HG03521 (cell line): ENCODE measurements at regions not wholly inside any gene's neighbourhood (a gene's known extent, or its start where the extent isn't known, plus 50 kb on each side); places are given as distances from the start of the nearest gene placed in this dataset.

Experiments
- ATAC-seq: cut with Tn5 transposase; IDR thresholded peaks from one replicate; pipeline ENCODE4 v1.9.1; 2021; ENCODE audit warnings: mild to moderate bottlenecking, moderate library complexity; ENCODE audit not compliant: unreplicated experiment

DNA sequence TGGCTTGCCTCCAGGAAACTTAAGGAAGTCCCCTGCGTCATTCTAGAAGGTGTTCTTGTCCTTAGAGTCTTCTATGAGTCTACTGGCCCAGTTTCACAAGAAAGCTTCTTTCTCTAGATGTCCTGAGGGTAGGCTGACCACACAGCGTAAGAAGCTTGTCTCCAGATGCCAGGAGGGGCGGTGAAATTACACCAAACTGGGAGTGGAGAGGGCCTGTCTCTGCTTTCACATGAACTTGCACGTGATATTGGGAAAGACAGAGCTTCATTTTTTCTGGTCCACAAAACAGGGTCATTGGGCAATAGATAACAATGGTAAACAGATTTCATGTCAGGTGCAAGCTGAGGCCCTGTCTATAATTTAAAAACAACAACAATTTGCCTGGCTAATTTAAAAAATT is 85.7 kb upstream of the TBX3 start:
- ATAC-seq: no peak

DNA sequence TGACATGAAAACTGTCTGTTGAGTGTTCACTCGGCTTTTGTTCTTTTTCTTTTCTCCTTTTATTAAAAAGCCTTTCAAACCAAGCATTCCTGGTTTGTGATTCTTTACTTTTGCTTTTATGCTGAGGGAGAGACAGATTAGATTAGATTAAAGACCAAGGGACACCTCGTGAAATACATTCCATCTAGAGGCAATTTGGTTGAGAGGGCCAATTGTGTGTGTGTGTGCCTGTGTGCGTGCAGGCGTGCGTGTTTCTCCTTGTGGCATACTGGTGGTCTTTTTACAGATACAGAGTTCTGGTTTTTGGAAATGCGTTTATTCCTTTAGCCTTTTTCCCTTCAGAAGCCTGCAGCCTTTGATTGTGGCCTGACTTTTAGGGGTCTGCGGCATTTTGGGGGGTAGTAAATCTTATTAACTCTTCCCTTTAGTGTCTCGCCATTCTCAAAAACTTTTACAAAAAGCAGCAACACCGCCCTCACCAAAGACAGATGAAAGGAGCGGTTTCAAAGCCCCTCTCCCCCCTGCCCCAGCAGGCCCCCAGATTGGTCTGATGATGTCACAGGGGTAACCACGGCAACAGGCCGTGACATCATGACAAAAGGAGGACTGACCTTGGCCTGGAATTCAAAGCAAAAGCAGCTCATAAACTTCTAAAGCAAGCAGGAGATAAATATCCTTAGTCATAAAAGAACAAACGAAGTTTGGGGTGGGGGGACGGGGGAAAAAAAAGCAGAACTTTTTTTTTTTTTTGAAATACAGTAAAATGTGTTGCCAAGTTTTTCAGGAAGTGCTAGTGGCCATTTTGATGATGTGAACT is 84.1 kb upstream of the TBX3 start:
- ATAC-seq: no peak

DNA sequence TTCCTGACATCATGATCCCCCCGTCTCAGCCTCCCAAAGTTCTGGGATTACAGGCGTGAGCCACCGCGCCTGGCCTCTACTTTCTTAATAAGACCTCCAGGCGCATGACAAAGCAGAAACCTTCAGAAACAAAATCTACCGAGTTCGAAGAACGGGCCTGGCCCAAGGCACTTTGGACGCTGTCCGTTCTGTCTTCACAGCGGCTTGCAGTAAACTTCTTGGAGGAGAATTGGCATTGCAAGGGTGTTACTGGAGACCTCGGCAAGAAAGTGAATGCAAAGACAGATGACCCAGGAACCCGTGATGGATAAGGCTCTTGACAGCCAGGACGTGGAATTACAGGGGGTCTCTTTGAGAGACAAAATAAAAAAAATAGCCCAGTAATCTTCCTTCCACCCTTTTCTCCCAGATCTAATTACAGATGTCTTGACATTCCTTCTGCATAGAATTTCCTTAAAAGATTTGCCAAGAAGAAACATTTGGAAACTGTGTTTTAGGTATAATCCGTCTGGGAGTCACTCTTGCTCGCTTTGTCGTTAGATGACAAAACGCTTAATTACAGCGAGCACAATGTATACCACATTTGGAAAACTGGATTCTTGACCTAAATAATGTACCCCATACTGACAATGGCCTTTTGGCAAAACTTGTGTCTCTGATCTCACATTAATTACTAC is 83.2 kb upstream of the TBX3 start:
- no peak for ATAC-seq

DNA sequence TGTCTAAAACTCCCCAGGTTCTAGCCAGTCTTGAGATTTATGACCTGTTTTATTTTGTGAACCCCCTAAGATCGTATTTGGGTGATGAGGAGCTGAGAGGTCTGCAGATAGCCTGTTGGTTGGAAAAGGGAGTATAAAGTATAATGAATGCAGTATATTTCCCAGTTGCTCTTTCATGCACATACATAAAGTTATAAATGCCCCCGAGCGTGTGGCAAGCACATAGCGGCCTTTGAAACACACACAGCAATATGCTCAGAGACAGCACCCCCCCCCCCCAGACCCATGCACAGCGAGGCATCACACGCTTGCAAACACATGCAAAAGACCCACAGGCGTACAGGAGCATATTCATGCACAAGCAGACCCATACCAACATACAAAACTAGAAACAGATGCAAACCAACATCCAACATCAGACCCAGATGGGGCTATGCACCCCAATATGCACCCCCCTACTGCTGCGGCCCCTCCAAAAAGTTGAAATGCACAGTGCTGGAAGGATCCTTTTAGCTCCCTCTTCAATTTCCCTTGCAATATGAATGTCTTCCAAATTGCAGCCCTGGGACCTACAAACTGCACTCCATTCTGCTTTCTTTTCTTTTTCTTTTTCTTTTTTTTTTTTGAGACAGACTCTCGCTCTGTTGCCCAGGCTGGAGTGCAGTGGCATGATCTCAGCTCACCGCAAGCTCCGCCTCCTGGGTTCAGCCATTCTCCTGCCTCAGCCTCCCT is 82.2 kb upstream of the TBX3 start:
- ATAC-seq: no peak

DNA sequence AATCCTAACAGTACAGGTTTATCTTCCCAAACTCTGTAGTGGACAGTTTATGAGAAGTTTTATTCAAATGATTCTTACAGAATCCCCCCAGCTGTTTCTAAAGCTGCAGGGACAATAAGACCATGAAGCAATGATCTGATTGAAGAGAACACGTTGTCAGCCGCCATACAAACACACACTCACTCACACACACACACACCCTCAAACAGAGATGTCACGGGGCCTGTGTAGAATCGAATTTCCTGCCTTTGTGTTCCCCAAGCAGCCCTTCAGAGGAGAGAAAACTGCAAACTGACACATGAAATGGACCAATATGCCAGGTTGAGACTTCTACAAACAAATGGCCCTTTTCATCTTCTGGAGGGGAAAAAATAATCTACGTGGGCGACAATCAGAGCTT is 80.5 kb upstream of the TBX3 start:
- no peak for ATAC-seq

DNA sequence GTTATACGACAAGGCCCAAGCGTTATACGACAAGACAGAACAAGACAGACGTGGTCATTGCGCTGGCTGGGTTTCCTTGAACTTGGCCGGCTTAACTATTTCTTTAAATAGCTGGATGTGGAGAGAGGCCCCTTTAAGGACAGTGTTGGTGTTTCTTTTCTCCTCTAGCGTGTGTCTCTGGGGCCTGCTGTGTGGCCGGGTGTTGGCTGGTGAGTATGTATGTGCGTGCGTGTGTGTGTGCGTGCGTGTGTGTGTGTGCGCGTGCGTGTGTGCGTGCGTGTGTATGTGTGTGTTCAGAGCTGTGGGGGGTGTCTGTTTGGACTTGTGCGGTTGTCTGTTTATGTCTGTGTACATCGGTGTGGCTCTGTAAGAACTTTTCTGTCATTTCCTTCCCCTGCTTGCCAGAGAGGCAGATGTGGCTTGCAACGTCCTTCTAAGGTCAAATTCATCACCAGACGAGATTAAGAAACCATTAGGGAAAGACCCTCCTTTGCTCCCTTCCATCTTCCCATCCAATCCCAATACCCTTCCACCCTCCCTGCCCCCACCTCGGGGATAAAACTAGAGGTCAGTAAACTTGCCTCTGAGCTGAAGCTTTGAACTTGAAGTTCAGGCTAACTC is 78.6 kb upstream of the TBX3 start:
- ATAC-seq: no peak

DNA sequence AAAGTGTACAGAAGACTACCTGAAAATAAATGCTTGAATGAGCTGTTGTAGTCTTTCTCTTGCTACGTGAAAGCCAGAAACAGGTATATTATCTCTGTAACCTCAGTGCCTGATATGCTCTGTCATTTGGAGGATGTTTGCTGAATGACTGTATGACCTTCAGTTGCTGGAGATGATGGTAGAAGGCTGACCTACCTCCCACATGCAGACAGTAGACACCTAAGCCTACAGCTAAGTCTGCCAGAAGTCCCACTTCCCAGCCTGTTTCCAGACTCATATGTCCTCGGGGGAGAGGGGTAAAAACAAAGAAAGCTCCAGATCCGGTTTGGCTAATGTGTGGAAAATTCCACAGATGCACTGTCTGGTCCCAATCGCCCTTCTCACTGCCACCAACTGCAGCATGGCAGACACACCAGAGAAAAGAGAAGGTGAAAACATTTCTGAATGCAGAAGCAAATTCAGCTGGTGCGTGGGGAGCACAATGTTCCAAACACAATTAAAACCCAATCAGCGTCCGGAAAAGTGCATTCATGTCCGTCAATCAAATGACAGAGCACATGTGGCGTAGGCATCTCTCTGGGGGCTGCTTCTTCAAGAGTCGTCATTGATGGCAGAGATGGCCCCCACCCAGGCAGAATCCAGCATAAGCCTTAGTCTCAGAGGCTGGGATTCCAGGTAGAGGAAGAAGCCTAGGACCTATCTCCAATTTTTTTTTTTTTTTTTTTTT is 76.3 kb upstream of the TBX3 start:
- no peak for ATAC-seq

DNA sequence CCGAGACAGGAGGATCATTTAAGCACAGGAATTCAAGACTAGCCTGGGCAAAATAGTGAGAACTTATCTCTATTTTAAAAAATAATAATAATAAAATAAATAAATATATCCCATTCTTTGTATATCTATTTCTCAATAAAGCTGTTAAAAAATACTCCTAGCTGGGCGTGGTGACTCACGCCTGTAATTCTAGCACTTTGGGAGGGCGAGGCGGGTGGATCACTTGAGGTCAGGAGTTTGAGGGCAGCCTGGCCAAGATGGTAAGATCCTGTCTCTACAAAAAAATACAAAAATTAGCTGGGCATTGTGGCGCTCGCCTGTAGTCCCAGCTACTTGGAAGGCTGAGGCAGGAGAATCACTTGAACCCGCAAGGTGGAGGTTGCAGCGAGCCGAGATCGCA is 75.7 kb upstream of the TBX3 start:
- no peak for ATAC-seq

DNA sequence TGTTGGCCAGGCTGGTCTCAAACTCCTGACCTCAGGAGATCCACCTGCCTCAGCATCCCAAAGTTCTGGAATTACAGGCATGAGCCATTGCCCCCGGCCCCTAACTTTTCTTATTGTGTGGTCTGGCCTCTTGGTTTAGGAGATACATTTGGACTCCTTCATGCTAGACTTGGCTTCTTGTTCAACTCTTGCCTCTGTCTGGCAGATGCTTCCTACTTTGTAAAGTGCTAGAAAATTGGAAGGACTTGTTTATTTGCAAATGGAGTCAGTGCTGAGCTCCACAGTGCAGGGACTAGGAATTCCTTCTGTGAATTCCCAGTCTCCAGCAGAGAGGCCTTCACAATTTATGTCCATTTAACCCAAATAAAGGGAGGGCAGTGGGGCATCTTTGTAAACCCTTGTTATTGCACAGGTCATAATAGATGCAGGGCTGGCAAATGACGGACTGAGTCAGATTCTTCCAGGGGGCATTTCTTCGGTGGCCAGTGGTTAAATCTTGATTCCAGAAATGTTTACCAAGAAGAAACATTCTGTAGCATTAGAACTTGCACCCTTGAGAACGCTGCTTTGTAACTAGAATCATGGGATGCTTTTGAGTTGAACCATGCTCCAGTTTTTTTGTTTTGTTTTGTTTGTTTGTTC is 73.8 kb upstream of the TBX3 start:
- ATAC-seq: no peak

DNA sequence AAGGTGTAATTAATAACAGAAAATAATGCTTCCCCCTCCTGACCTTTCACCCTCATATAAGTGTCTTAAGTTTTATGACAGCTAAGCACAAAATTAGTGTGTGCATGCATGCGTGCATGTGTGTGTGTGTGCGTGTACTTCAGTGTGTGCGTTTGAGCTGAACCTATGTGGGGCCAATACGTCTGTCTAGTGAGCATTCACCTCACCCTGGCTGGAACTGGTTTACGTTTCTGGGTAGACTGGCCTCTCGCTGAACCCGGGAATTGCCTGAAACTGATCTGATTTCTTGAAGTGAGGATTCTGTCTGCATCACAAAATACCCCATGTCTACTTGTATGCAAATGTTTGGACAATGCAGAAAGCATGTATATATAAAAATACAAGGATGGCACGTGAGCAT is 68.2 kb upstream of the TBX3 start:
- no peak for ATAC-seq

DNA sequence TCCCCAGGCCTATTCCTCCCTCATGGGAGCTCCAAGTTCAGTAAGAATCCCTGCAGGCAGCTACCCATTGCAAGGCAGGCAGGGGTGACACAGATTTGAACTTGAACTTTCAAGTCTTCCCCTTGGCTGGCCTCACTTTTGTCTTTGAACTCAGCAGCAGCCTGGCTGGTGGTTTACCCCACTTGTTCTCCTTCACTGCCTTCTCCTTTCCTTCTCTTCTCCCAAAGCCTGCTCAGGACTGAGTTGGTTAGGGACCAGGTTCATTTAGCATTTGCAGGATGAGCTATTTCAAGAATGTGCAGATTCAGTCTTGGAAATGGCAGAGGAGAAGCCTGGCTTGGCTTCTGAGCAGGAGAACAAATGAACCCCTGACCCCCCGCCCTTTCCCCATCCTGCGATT is 67.7 kb upstream of the TBX3 start:
- no peak for ATAC-seq

DNA sequence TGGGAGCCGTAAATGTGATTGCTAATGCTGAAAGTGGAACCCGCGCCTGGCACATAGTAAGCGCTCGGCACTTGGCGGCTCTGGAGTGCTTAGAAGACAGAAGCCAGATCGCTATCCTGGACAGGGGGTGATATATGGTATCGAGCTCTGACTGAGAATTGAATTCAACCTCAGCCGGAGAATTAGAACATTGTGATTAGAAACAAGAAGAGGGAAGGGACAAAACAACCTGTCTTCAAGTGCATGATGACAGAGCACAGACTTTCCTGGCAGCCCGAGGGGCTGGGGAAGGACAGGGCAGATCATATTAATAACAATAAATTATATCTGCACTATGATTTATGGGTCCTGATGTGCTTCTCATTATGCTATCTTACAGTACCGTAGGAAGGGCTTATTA is 66.9 kb upstream of the TBX3 start:
- no peak for ATAC-seq

DNA sequence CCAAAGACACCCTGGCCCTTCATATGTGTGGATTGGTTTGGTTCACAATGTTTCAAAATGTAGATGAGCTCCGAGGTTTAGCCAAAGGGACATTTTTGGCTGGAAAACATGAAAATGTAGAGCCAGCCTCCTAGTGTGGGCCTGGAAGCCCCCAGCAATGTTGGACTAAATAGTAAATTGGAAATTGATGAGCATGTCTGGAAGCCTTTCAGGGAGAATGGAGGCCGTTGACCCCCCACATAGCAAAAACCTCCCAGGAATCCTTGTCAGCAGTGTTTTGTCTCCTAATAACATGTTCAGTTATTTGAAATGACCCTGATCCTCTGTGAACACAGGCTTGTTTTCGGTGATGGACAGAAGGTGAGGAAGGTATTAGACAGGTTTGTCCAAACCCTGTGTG is 65.1 kb upstream of the TBX3 start:
- ATAC-seq: no peak

DNA sequence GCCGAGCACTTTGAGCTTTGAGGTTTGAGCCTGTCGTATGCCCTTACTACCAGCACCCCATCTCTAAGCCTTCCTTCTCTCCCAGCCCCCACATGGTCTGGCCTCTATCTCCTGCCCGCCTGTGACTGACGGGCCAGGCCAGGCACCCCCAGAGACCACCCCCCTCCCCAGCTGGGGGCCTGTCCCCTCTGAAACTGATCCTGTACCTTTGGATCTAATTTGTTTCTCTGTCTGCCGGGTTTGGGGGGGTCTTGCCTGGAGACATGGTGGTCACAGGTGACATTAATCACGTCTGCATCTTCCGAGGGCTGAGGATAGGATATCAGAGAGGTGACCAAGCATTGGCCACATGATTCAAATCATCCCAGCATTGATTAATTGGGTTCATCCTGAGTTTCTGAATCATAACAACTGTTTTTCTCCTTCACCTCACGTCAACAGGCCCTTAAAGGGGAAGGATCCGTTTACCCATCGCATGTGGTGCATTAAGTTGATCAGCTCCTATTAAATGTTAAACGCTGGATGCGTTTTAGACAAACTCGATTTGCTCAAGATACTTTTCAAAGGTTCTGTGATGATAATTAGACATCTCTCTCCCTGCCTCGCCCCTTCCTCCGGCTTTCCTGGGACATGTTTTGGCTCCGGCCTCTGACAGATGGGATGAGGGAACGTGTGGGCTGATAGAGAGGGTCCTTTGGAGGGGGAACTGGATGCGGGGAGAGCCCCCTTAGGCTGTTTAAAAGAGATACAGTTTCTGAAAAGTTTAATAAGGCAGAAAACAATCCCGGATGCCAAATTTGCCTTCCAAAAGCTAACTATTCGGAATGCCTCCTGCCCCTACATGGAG is 63.3 kb upstream of the TBX3 start:
- no peak for ATAC-seq

DNA sequence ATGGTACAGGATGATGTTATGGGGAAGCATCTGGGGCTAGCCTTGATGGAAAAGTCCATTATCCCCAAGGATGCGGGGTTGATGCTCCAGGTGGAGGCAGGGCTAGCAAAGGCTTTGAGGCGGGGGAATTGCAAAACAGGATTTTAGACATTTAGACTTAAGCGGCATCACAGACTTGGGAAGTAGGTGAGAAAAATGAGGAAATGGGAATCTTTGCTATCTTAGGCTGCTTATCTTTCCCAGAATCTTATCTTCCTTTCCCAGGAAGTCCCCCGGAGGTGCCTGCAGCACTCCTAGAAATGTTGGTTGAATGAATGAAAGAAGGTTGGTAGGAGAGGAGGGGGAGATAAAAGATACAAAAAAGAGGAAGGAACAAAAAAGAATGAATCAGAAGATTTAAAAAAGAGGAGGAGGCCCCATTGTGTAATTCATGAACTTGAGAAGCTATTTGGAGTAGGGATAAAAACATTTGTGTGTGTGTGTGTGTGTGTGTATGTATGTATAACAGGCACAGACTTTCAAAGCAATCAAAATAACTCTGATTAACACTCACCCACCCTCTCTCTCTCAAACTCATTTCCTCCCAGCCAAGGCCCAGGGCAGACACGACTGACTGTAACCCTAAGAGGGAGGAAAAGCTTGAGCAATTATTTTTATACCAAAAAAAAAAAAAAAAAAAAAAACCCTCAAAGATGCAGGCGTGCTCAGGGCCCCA is 62.5 kb upstream of the TBX3 start:
- ATAC-seq: no peak

DNA sequence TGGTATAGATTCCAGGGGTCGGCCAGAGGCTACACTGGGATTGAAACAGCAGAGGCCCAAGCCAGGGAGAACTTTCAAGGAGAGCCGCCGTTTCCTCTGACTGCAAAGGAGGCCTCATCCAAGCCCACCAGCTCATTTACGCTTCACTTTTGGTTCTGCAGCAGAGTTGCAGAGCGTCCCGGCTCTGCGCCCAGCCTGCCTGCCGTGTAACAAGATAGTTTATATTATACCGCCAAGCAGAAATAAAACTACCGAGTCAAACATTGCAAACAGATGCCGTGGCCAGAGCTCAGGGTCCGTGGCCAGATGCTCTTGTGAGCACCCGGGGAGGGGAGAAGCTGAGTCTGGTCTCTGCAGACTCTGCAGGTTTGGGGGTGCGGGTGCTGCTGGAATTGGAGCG is 60.7 kb upstream of the TBX3 start:
- no peak for ATAC-seq

DNA sequence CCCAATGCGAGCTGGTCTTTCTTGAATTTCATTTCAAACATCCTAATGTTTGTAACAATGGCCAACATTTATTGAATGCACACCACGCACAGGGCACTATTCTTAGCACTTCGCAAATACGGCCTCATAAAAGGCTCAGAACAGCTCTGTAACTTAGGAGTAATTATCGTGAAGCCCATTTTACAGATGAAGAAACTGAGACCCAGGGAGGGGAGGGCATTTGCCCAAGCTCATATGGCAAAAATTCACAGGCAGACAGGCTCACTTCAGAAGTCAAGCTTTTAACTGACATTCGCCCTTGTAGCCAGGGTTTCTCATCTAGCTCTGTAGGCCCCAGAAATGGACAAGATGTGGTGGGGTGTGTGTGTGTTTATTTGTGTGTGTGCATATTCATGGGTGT is 60.3 kb upstream of the TBX3 start:
- ATAC-seq: no peak

DNA sequence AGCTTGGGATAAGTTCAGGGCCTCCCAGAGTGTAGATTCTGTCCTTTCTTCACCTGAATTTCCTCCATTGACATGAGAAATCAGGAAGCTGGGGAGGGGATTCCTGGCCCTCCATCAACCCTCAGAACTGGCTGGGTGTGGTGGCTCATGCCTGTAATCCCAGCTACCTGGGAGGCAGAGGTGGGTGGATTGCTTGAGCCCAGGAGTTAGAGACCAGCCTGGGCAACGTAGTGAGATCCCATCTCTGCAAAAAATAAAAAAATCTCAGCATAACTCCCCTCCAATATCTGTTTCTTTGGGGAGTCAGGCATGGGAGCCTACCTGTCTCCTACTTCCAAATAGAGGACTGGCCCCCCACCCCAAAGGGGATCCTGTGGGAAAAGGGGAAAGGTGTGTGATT is 59.8 kb upstream of the TBX3 start:
- no peak for ATAC-seq

DNA sequence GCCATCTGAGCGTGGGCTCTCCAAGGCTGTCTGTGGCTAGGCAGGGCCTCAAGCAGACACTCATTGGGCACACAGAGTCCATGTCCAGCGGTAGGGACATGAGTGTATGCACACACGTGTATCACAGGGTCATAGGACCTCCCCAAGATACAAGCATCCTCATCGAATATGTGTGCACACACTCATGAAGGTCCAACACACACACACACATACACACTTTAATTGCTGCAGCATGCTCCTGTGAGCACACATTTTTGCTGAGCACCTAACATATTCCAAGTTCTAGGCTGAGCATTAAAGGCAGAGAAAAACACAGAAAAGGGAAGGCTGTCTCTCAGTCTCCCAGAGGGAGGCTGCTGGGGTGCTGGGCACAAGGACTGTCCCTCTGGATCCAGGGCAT is 59.3 kb upstream of the TBX3 start:
- no peak for ATAC-seq
